ENCODE measurements at regions not wholly inside any gene's neighbourhood (a gene's known extent, or its start where the extent isn't known, plus 50 kb on each side); places are given as distances from the start of the nearest gene placed in this dataset.

- no peak for DNase-seq
Measured at GRCh38 chr17:36875698-36876293, 61.5 kb upstream of the LHX1 start.

DNA sequence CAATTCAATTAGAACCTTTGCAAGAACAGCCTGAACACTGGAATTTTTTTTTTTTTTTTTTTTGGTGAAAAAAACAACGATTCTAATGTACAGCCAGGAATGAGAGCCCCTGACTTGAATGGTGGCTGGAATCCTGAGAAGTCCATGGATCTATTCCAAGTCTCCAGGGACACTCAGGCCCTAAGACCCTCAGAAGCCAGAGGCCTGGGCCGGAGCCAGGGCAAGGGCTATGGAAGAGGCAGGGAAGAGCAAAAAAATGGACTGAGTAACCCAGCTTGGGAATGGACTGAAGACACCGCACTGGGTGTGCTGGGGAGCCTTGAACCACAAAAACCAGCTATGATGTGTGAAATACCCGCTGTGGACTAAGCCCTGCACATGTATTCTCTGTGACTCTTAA is 60.3 kb upstream of the LHX1 start:
- no peak for DNase-seq

DNA sequence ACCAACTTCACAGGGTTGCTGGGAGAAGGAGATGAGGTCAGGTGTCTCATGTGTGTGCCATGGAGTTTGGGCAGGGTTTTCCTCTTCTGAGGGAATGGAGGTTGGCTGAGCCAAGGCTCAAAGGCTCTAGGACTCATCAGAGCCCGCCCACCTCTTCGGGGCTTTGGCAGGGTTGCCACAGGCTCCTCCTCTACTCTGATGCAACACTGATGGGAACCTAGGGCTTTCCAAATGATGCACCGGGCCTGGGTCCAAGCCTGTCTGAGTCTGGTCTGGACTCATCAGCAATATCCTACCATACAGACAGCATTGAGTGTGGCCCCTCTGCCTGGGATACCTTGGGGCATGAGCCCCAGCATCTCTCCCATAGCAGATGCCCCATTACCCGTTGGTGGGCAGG is 59.5 kb upstream of the LHX1 start:
- no peak for DNase-seq

DNA sequence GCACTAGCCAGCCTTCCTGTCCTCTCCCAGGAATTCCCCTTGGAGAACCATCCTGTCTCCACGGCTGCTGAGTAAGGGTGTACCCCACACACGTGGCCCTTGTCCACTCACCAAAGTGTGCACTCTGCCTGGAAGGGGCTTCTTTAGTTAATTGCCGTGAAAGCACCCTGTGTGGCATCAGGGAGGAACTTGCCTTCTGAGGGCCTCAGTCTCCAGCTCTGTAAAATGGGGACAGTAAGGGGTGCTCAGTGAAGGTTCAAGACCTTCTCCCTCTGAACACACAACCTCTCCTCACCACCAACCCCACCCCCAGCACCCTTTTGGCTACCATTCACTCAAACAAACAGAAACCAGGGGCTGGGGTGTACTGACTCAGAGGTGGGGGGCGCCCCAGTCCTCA is 59.1 kb upstream of the LHX1 start:
- no peak for DNase-seq

GRCh38 chr17:36879027-36879426 is 58.2 kb upstream of the LHX1 start:
- no peak for DNase-seq

DNA sequence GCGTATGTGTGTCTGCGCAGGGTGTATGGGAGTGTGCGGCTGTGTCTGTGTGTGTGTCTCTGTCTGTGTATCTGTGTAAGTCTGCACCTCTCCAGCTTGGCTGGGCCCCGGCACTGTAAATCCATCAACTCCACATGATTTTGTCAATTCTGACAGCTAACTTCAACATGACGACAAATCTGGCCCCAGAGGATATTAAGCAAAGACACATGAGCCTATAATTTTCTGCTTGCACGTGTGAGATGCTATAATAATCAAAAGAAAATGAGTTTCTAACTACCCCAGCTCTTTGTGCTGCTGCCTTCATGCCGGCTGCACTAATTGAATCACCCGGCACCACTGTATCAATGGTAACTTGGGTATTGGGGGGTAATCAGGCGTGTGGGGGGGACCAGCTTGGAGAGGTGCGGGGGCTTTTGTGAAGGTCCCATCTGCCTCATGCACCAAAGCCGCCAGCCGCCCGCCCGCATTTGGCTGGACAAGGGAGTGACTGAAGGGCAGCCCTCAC is 57.6 kb upstream of the LHX1 start:
- DNase-seq = no peak

GRCh38 chr17:36880268-36880905 is 56.9 kb upstream of the LHX1 start:
- no peak for DNase-seq

- no peak for DNase-seq
Measured at GRCh38 chr17:36881323-36881722, 56.0 kb upstream of the LHX1 start.

DNA sequence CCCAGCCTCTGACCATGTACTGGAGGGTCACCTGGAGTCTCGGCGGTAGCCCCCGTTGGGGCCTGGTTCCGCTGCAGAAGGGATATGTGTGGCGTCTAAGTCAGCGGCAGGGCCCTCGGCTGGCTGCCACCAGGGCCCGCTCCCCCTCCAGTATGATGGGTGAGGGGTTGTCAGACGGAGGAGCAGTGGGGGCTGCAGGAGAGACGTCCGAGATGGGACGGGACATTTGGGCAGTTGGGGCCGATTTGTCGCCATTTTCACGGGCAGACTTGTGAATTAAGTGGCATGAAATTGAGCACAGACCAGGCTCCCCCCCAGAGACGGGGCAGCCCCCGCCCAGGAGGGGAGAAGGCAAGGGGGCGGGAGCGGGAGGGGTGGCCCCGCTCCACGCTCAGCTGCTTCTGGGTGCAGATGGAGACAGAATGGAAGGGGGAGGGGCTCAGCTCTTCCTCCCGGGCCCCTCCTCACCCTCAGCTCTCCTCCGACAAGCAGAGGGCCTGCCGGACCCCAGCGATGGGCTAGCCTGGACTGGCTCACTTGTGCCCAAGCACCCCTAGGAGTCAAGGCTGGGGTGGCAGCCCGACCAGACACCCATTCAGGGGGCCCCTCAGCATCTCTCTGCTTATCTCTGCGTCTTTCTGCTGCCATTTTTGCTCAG is 52.7 kb upstream of the LHX1 start:
- no peak for DNase-seq

GRCh38 chr17:36885153-36885735 is 52.0 kb upstream of the LHX1 start:
- DNase-seq = no peak

DNA sequence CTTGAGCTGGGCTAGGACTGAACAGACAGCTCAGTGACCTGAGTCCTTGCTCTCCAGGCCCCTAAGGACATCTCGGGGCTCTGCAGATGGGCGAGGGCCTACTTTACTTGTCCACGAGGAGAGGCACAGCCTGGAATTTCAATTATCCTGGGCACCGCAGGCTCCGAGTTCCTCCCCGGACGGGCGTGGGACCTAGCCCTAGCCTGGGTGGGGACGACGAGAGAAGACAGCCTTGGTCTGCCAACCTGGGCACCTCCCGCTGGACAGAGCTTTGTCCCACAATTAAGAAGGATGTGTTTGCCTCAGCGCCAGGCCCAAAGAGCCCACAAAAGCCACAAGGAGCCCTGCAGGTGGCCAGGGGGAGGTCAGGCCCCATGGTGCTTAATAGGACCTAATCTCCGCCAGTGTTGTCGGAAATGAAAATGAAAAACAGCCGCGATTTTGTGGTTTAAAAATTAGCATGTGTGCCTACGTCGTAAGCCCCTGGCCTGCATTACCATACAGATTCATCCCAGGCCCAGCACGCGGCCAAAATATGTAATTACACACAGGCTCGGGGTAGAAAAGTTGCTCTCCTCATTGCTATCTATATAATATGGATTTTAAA is 51.4 kb upstream of the LHX1 start:
- no peak for DNase-seq

Data from NCI-H82 (cell line).